Hippocampal formation (tissue), 2 donors: ENCODE measurements at regions not wholly inside any gene's neighbourhood (a gene's known extent, or its start where the extent isn't known, plus 50 kb on each side); places are given as distances from the start of the nearest gene placed in this dataset.
"Not testable (repeated sequence)": the region's sequence is repeated elsewhere in the genome, so short reads cannot be mapped to it uniquely, and the experiment has no call there.

Experiments
- DNase-seq, 2 donors: peaks; one replicate each; lab custom pipeline; 2025; lab: John Stamatoyannopoulos, UW

- no peak for DNase-seq
Measured at GRCh38 chr1:219058891-219059820, 114.5 kb upstream of the LYPLAL1 start.

DNA sequence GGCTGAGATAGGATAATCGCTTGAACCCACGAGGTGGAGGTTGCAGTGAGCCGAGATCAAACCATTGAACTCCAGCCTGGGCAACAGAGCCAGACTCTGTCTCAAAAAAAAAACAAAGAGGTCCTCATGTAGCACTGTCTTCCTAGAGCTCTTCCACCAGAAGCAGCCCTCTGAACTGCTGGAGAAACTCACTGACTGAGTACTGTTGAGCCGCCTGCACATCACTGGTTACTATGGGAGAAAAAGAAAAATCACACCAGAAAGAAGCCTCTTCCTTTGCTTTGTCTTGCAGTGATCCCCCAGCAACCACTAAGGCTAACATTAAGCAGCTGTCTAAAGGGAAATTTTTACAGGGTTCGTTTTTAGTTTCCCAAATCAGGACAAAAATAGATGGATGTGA lies 112.9 kb upstream of the LYPLAL1 start:
- no peak for DNase-seq

DNA sequence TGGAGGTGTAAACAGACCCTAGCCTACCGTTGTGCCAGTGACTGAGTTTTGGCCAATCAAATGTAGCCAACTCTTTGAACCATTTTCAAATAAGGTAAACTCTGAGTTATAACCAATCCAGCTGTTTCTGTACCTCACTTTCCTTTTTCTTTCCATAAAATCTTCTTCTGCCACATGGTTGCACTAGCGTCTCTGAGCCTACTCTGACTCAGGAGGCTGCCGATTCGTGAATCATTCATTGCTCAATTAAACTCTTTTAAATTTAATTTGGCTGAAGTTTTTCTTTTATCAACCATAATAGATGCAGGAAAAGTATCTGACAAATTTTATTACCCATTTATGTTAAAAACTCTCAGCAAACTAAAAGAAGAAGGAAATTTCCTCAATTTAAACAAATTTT lies 111.5 kb upstream of the LYPLAL1 start:
- DNase-seq: no peak

DNA sequence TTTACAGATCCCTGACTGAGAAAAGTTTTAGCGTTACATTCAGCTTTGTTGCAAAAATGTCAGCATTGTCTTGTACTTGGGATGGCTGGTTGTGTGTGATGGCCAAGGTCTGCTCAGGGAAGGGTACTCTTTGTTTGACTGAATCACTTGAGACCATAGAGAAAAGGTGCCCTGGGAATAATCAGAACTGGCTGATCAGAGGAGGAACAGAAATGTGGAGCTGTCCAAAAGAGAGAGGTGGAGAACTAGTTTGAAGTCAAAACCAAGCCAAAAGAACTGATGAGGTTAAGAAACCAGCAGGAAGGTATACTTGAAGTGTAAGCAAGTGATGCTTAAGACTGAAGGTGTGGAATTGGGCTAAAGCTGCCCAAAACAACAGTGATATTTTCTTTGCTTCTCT lies 107.6 kb upstream of the LYPLAL1 start:
- DNase-seq: no peak

- peak in 1 of 2 donors; percentile 10 for DNase-seq
Measured at GRCh38 chr1:219066631-219067349, 106.9 kb upstream of the LYPLAL1 start.

DNA sequence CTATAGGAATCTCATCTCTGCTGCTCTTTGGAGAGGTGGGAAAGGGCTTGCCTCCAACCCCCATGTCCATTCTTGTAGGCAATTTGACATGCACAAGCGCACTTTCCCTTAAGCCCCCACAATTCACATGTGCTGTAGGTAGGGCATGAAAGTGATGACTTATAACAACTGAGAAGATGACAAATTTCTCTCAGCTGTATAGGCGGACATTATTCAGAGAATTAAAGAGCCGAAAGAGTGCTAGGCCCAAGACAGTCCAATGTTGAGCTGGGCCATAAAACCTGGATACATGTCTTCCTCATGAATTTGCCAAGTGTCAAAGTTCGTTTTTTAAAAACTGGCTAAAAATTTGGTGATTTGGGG lies 106.3 kb upstream of the LYPLAL1 start:
- DNase-seq: no peak

DNA sequence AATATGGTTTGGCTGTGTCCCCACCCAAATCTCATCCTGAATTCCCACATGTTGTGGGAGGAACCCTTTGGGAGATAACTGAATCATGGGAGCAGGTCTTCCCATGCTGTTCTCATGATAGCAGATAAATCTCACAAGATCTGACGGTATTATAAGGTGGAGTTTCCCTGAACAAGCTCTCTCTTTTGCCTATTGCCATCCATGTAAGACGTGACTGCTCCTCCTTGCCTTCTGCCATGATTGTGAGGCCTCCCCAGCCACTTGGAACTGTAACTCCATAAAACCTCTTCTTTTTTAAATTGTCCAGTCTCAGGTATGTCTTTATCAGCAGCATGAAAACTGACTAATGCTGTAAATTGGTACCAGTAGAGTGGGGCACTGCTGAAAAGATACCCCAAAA lies 103.3 kb upstream of the LYPLAL1 start:
- not testable (repeated sequence) for DNase-seq

DNA sequence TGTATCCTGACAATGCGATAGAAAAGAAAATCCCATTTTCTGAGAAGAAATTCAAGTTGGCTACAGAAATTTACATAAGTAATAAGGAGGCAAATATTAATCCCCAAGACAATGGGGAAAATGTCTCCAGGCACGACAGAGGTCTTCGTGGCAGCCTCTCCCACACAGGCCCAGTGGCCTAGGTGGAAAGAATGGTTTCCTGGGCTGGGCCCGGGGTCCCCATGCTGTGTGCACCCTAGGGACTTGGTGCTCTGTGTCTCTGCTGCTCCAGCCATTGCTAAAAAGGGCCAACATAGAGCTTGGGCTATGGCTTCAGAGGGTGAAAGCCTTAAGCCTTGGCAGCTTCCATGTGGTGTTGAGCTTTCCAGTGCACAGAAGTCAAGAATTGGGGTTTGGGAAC lies 102.5 kb upstream of the LYPLAL1 start:
- no peak for DNase-seq

DNA sequence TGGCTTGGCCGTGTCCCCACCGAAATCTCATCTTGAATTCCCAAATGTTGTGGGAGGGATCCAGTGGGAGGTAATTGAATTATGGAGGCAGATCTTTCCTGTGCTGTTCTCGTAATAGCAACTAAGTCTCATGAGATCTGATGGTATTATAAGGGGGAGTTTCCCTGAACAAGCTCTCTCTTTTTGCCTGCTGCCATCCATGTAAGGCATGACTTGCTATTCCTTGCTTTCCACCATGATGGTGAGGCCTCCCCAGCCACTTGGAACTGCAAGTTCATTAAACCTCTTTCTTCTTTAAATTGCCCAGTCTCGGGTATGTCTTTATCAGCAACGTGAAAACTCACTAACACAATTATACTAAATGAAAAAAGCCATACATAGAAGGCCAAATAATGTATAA lies 101.3 kb upstream of the LYPLAL1 start:
- no peak for DNase-seq

GRCh38 chr1:219074084-219074728 lies 99.5 kb upstream of the LYPLAL1 start:
- no peak for DNase-seq

DNA sequence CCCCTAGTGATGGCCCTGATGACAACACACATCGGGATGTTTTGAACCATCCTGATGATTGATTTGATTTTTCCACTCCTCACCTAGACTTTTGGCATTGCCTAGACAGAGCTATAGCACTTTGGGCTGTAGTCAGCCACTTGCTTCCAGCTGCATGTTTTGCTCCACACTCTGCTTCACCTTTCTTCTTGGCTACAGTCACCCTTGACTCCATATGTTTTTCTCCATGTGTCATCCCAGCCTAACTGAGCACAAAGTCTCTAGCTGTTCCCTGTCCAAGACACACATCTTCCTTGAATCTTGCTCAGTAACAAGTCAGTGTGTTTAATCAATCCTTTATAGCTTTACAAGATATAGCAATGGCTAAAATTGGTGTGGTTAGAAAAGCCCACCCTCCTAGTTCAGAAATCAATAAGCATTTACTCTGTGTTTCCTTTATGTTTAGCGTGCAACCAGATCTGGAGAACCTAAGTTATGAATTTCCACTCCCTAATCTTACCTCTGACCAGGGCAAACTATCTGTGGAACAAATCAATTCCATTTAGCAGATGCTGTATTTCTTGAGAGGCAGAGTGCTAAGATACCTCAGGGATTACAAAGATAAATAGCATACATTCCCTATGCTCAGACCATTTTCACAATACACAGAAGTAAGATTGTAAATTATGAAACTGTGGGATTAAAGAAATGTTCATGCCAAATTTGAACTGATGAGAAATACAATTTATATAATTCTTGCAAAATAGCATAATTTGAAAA lies 98.4 kb upstream of the LYPLAL1 start:
- DNase-seq: no peak

GRCh38 chr1:219076326-219076937 lies 97.2 kb upstream of the LYPLAL1 start:
- no peak for DNase-seq

GRCh38 chr1:219077767-219078166 lies 95.9 kb upstream of the LYPLAL1 start:
- DNase-seq: not testable (repeated sequence)

DNA sequence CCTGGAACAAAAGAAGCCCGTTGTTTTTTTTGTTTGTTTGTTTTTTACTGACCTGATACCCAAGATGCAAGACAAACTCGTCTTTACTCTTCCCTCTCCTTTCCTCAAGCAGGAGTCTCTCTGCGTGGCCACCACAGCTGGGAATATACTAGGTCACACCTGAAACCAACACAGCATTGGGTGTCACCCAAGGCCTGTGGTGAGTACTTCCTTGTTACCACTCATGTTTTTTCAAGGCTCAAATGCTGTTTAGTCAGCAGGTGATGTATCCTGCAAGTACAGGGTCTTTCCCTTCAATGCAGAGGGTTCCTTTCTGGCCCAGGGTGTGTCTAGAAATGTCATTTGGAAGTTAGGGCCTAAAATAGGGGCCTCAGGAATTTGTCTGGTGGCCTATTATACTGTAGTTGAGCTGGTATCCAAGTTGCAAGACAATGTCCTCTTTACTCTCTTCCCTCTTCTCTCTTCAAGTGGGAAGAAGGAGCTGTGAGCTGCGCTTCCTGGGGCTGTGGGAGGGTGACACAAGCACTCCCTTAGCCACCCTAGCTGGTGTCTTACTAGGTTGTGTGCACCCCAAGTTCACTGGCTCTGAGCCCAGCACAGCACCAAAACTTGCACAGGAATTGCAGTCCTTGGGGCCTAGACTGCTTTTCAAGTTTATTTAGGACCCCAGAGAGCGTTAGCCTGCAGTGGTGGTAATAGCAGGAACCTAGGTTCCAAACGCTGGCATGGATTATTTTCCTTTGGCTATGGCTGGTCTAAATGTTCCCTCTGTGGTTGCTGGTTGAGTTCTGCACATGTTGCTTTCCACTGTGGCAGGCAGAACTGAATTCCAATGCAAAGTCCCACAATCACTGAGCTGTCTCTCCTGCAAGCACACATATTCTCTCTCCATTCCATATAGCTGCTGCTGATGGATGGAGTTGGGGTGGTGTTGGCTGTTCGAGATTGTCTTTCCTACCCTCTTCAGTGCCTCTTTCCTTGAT lies 91.4 kb upstream of the LYPLAL1 start:
- DNase-seq: no peak

- DNase-seq: no peak
Measured at GRCh38 chr1:219083631-219084030, 90.0 kb upstream of the LYPLAL1 start.

DNA sequence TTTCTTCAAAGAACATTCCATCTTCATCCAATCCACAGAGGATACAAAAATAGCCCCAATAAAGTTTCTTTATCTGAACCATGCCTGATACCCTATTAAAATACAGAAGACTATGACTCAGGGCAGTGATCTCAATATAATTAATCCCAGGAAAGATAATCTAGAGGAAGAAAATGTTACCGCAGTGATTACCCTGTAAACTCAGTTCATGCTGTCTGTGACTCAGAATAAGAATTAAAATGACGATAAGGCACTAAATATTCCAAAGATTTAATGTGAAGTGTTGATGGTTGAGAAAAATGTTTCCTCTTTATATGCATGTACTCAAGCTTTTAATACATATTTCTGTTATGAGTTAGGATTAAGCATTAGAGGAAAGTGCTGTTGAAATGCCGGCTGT lies 88.6 kb upstream of the LYPLAL1 start:
- DNase-seq: no peak

DNA sequence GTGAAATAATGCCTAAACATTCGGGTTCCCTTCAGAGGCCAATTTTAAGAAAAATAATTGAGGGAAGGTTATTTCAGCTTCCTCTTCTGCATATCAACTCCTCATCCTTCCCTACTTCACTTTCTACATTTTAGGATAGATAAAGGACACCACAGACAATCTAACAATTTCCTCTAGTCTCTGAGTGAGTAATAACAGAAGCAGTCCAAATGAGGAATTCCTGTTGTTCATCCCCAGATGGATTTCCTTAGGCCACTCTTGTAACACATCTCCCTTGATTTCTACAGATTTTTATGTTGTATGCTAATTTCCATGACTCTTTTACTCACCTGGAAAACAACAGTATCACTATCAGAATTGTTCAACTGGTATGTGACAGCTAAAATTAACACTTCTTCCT lies 87.7 kb upstream of the LYPLAL1 start:
- DNase-seq: no peak

DNA sequence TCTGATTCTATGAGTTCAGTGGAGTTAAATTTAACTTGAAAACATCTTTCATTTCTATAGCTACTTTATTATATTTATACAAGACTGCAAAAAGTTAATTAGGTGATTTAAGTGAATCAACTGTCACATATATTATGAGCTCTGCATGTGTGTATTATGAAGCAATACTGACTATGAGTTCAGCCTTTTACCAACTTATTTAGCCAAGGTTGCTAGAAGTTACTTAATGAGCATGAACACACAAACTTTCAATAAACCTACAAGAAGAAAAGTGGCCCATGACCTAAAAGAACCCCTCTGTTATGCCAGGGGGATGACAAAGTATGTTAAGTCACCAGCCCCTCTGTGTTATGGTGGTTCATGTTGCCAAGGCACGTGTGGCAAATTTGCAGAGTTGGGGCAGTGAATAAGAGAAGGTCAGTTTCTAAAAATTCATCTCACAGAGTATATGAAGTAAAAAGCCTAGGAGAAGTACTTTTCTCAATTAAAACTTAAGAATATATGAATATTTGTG lies 86.7 kb upstream of the LYPLAL1 start:
- no peak for DNase-seq

DNA sequence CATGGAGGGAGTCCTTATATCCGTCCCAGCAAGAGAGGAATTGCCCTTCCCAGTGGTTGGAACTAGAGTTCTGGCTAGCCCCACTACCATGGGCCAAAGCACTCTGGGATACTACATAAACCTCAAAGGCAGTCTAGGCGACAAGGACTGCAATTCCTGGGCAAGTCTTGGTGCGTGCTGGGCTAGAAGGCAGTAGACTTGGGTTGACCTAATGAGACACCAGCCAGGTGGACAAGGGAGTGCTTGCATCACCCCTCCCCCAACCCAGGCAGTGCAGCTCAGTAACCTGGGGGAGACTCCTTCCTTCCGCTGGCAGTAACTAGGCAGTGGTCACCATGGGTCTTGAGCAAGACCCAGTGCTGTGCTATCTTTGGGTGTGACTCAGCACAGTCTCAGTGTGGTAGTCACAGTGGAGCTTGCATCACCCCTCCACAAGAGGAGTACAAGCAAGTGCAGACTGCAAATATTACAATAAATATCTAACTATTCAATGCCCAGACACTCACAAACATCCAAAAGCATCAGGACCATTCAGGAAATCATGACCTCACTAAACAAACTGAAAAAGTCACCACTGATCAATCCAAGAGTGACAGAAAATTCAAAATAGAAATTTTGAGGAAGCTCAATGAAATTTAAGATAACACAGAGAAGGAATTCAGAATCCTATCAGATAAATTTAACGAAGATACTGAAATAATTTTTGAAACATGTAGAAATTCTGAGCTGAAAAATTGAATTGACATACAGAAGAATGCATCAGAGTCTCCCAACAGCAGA lies 84.7 kb upstream of the LYPLAL1 start:
- DNase-seq: peak in 1 of 2 donors; percentile 21
